Mucosa of gallbladder (tissue), 1 donor: ENCODE measurements at regions not wholly inside any gene's neighbourhood (a gene's known extent, or its start where the extent isn't known, plus 50 kb on each side); places are given as distances from the start of the nearest gene placed in this dataset.

Experiments used
- DNase-seq: peaks from one replicate; pipeline ENCODE4 v3.0.0-alpha.2; 2020; ENCODE audit warnings: low spot score
- donor health status: DM: no; HTN: no; CAD: no.

GRCh38 chr11:80458376-80458775 is 1017.5 kb upstream of the TENM4 start:
- DNase-seq, result no peak

GRCh38 chr11:80457823-80458222 is 1017.0 kb upstream of the TENM4 start:
- no peak for DNase-seq

- no peak for DNase-seq
Measured at GRCh38 chr11:80455818-80456217, 1015.0 kb upstream of the TENM4 start.

- no peak for DNase-seq
Measured at GRCh38 chr11:80451105-80451504, 1010.3 kb upstream of the TENM4 start.

GRCh38 chr11:80448709-80449108 is 1007.9 kb upstream of the TENM4 start:
- DNase-seq, result no peak

GRCh38 chr11:80443177-80443576 is 1002.3 kb upstream of the TENM4 start:
- no peak for DNase-seq

GRCh38 chr11:80441821-80442220 is 1001.0 kb upstream of the TENM4 start:
- DNase-seq, result no peak

- no peak for DNase-seq
Measured at GRCh38 chr11:80440835-80441234, 1000.0 kb upstream of the TENM4 start.

- no peak for DNase-seq
Measured at GRCh38 chr11:80436547-80436946, 995.7 kb upstream of the TENM4 start.

GRCh38 chr11:80435345-80435744 is 994.5 kb upstream of the TENM4 start:
- DNase-seq, result no peak

- no peak for DNase-seq
Measured at GRCh38 chr11:80432057-80432456, 991.2 kb upstream of the TENM4 start.

GRCh38 chr11:80424012-80424695 is 983.3 kb upstream of the TENM4 start:
- DNase-seq, result no peak

- DNase-seq, result no peak
Measured at GRCh38 chr11:80420374-80420773, 979.5 kb upstream of the TENM4 start.

- DNase-seq, result no peak
Measured at GRCh38 chr11:80417681-80418080, 976.9 kb upstream of the TENM4 start.

- DNase-seq, result no peak
Measured at GRCh38 chr11:80415580-80415979, 974.8 kb upstream of the TENM4 start.

- no peak for DNase-seq
Measured at GRCh38 chr11:80414181-80415165, 973.6 kb upstream of the TENM4 start.

- no peak for DNase-seq
Measured at GRCh38 chr11:80412604-80413003, 971.8 kb upstream of the TENM4 start.

- no peak for DNase-seq
Measured at GRCh38 chr11:80393210-80393609, 952.4 kb upstream of the TENM4 start.

- DNase-seq, result no peak
Measured at GRCh38 chr11:80390505-80390904, 949.7 kb upstream of the TENM4 start.

GRCh38 chr11:80388536-80388935 is 947.7 kb upstream of the TENM4 start:
- DNase-seq, result no peak

- no peak for DNase-seq
Measured at GRCh38 chr11:80388130-80388529, 947.3 kb upstream of the TENM4 start.

- peak; percentile 33 for DNase-seq
Measured at GRCh38 chr11:80383655-80384054, 942.8 kb upstream of the TENM4 start.
